GM12873 (cell line): ENCODE measurements at regions not wholly inside any gene's neighbourhood (a gene's known extent, or its start where the extent isn't known, plus 50 kb on each side); places are given as distances from the start of the nearest gene placed in this dataset.

Experiments
- TF ChIP-seq, protein P1 (sequence below): IDR thresholded peaks from 2 replicates; pipeline ENCODE4 v1.5.1; 2012; ENCODE audit warnings: low read depth, mild to moderate bottlenecking, moderate library complexity, low read length, control low read depth; ENCODE audit not compliant: insufficient read depth; ENCODE audit errors: missing control alignments

DNA sequence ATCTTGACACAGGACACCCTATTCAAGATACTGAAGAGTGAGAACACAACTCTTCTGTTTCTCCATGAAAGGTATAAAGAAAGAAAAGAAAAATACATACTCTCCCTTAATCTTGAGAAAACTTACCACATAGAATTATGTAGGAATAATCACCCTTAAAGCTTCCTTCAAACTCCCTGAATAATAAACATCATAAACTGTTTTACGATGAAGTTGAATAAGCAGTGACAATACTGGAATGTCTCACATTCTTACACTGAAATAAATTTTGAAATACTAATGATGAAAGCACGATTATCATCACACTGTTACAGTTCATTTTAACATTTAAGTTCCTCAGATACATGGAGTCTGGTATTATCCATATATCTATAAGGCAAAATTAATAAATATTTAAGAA, 306.2 kb downstream of the IPMK start:
- TF ChIP-seq, protein P1, sequence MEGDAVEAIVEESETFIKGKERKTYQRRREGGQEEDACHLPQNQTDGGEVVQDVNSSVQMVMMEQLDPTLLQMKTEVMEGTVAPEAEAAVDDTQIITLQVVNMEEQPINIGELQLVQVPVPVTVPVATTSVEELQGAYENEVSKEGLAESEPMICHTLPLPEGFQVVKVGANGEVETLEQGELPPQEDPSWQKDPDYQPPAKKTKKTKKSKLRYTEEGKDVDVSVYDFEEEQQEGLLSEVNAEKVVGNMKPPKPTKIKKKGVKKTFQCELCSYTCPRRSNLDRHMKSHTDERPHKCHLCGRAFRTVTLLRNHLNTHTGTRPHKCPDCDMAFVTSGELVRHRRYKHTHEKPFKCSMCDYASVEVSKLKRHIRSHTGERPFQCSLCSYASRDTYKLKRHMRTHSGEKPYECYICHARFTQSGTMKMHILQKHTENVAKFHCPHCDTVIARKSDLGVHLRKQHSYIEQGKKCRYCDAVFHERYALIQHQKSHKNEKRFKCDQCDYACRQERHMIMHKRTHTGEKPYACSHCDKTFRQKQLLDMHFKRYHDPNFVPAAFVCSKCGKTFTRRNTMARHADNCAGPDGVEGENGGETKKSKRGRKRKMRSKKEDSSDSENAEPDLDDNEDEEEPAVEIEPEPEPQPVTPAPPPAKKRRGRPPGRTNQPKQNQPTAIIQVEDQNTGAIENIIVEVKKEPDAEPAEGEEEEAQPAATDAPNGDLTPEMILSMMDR, result no peak

DNA sequence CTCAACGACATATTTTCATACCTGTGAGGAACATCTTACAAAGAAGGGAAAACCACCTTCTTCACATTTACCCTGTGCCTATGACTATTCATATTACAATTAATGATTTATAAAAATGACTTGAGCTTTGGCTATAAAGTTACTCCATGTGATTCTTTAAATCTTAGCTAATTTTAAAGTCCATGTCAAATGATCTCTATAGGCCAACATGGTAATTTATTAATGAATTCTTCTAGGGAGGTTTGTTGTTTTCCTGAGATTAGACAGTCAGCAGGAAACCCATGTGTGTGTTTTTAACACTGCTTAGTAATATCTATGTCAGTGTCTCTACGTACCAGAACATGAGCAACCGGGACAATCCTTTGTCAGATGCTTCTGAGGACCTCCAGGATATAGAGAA, 307.3 kb downstream of the IPMK start:
- TF ChIP-seq, protein P1, result no peak

DNA sequence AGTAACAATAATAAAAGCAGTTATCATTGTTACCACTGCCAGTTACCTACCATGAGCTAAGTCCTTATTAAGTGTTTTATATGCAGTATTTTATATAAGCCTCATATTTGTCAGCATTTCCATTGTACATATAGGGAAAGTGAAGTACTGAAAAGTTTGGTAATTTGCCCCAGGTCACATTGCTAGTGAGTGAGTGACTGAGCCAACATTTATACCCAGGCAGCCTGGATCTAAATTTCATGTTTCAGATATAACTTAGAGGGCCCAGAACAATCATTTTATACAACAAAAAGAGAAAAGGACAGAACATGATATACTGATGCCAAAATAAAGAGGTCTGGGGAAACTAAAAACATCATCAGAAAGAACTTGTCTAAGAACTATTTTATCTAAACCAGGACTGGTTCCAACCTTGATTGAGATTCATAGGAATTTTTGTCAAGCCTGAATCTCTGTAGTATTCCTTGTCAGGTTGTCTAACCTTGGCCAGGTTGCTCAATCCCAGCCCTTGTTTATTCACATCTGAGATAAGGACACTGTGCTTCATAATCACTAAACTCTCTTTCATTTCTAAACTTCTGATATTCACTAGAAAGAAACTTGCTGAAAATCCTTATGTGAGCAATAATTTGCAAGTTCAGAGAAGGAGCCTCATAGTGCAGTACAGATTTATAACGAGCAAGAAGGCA, 308.2 kb downstream of the IPMK start:
- TF ChIP-seq, protein P1, result no peak

DNA sequence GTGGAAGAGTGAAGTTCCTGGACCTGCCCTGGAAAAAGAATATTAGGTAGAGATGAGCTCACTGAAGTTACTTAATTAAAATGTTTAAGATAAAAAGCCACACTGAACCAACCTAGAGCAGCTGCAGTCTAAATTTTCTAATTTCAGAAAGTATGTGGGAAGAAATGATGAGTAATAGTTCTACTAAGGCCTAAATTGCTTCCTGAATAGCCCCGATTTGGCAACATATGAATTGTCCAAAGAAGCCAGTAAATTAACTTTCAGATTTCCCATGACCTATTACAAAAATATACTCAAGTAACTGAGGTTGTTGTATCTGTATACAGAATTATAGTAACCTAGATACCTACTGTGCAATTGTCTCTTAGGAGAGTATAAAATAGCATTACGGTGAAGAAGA, 312.6 kb downstream of the IPMK start:
- TF ChIP-seq, protein P1, result no peak

DNA sequence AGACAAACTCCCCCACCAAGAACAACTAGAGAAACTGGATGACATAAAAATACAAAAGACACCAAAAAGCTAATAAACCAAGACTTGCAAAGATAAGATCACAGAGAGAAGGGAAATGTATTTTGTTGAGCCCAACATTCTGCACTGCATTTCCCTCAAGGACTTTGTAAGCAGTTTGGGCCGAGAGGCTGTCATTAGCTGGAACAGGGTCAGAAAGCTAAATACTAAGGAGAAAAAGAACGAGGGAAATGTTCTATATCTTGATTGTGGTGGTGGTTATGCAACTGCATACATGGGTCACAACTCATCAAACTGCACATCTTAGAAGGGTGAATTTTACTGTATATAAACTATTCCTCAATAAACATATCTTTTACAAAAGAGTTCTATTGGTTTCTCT, 315.0 kb downstream of the IPMK start:
- TF ChIP-seq, protein P1, result no peak

DNA sequence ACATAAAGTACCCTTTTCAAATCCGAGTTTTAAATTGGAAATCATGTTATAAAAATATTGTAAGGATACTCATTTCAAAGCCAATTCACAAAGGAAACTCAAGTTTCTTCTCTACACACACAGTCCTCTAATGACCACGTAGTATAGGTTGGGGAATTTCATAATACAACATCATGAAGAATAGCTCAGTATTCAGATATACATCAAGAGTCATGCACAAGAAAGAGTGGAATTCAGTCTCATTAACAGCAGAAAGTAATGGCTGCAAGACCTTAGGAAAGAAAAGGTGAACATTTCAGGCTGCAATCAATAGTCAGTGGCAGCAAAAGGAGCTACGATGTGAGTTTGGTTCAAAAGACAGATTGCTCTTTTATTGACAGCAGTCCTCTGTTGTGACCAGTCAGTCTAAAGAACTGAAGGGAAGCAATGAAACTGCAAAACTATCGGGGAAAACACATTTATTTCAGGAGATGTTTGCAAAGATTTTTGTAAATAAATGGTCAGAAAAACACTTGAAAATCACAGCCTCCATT, 317.2 kb downstream of the IPMK start:
- TF ChIP-seq, protein P1, result no peak

DNA sequence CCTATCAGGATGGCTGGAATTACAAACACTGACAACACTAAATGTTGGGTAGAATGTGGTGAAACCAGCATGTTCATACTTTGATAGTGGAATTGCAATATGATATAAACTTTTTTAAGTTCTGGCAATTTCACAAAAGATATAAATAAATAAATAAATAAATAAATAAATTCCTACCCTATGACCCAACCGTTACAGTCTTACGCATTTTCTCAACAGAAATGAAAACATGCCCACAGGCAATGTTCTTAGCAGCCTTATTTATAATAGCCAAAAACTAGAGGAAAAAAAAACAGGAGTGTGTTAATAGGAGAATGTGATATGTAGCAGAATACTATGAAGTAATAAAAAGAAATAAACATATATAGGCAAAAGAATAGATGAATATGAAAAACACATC, 318.9 kb downstream of the IPMK start:
- TF ChIP-seq, protein P1, result no peak
